OCI-LY7 (cell line): ENCODE measurements at regions not wholly inside any gene's neighbourhood (a gene's known extent, or its start where the extent isn't known, plus 50 kb on each side); places are given as distances from the start of the nearest gene placed in this dataset.

Experiments used
- EZH2phosphoT487 ChIP-seq: fragments of 200-600 bp; sonication (generic); IDR thresholded peaks from 2 replicates; pipeline ENCODE4 v1.6.1; 2018; ENCODE audit warnings: low read depth, borderline replicate concordance, mild to moderate bottlenecking, mixed run types, antibody characterized with exemption, low read length, moderate library complexity, mixed read lengths
- TF ChIP-seq, protein P1 (sequence below): fragments of 200-600 bp; sonication (generic); conservative IDR thresholded peaks from 2 replicates; pipeline ENCODE4 v1.5.1; 2014; ENCODE audit warnings: mild to moderate bottlenecking, antibody characterized with exemption, low read length, moderate library complexity, mixed read lengths

DNA sequence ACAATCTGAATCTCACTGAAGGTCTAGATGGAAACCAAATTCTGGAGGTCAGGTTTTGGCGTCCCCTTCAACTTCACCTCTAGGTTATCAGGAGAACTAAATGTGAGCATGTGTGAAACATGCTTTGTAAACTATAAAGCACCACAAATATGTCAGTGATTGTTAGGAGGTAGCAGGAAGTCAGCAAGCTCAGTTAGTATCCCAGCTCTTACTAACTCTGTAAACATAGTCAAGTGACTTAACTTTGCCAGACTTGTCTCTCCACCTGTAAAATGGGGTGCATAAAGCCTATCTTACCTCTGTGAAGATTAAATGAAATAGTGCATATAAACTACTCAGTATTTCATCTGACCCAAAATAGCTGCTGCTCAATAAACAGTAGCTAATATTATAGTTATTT is 121.5 kb downstream of the INSIG2 start:
- TF ChIP-seq, protein P1, sequence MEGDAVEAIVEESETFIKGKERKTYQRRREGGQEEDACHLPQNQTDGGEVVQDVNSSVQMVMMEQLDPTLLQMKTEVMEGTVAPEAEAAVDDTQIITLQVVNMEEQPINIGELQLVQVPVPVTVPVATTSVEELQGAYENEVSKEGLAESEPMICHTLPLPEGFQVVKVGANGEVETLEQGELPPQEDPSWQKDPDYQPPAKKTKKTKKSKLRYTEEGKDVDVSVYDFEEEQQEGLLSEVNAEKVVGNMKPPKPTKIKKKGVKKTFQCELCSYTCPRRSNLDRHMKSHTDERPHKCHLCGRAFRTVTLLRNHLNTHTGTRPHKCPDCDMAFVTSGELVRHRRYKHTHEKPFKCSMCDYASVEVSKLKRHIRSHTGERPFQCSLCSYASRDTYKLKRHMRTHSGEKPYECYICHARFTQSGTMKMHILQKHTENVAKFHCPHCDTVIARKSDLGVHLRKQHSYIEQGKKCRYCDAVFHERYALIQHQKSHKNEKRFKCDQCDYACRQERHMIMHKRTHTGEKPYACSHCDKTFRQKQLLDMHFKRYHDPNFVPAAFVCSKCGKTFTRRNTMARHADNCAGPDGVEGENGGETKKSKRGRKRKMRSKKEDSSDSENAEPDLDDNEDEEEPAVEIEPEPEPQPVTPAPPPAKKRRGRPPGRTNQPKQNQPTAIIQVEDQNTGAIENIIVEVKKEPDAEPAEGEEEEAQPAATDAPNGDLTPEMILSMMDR: no peak
- TF ChIP-seq EZH2phosphoT487: no peak
